NOMO-1 treated with dmso at 0.1 percent for 144 hours (cell line): ENCODE measurements at regions not wholly inside any gene's neighbourhood (a gene's known extent, or its start where the extent isn't known, plus 50 kb on each side); places are given as distances from the start of the nearest gene placed in this dataset.

Source experiments
- DNase-seq: peaks from one replicate; lab custom pipeline; 2025; ENCODE audit not compliant: unreplicated experiment; lab: John Stamatoyannopoulos, UW

DNA sequence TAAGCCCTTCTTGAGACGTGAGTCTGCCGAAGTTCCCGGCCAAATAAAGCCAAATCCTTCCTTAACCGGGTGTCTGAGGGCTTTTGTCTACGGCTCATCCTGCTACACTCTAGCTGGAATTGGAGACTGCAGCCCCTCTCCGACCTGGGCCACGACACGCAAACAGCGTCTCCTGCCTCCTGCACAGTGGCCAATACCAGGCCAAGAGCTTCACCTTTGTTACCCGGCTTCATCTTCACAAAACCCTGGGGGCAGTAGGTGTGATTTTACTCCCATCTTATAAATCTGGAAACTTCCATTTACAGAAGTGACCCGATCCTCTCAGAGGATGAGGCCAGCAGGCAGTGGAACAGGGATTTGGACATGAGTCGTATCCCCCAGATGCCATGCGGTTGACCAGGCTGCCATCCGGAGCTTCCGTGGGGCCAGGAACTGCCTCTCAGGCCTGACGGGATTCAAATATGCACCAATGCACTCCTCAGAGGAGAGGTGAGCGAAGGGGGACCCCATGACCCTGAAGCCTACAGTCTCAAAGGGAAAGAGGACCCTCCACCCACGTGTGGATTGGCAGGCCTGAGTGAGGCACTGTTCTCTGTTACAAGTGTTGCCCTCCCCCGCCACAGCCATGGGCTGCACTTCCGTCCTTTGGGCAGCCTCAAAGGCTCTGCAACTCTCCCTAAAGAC lies 53.2 kb upstream of the KLF13 start:
- no peak for DNase-seq

- DNase-seq: no peak
These were observed 51.9 kb upstream of the KLF13 start for GRCh38 chr15:31274496-31275330.

- DNase-seq: no peak
These were observed 51.0 kb upstream of the KLF13 start for GRCh38 chr15:31275331-31276262.

DNA sequence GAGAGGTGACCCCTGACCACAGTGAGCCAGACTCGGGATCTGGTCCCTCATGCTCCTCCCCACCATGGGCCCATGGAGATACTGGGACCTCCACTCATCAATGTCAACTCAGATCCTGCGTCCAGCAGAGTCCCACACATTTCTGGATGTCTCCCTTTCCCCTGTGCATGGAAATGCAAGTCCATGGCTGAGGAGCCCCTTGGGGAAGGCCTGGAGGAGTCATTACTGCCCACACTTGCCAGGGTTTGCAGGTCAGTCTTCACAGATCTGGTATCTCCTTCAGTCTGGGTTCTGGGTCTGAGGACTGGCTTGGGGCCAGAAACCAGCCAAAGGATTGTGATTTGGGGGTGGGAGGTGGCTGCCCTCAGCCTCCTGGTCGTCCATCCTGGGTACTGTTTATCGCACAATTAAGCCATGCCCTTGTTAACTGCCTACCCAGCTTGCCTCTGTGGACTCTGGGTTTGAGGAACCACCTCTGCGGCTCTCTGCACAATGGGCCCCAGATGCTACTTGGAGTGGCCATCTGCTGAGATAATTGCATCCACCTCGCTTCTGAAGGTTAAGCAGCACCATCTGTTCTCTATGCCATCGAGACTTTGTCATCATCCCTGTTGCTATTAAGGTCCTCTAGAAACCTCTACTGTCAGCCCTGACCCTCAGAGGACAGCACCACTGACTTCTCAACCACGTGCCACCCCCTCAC lies 49.9 kb upstream of the KLF13 start:
- DNase-seq: no peak
